ENCODE measurements at regions not wholly inside any gene's neighbourhood (a gene's known extent, or its start where the extent isn't known, plus 50 kb on each side); places are given as distances from the start of the nearest gene placed in this dataset.
"Not testable (repeated sequence)": the region's sequence is repeated elsewhere in the genome, so short reads cannot be mapped to it uniquely, and the experiment has no call there.

- no peak for TF ChIP-seq CTCF (conservative IDR thresholded peaks at IDR 0.05)
- H3K27ac Mint-ChIP-seq: no peak overlapping the region
- Histone ChIP-seq H3K27me3 (ENCODE audit: control insufficient read depth, insufficient read depth, low read length, poor library complexity, severe bottlenecking) (no peaks in the 10 kb centered on the region), H3K27ac (ENCODE audit: low read depth, low read length) (no peak overlapping the region), H3K36me3 (ENCODE audit: control insufficient read depth, insufficient read depth, low read length) (no peaks in the 10 kb centered on the region), H3K9me3 (ENCODE audit: control insufficient read depth, low read length) (no peaks in the 10 kb centered on the region), H3K4me3 (ENCODE audit: low read length) (no peak overlapping the region), H3K9ac (ENCODE audit: extremely low read depth, low read length, poor library complexity, severe bottlenecking) (no peak overlapping the region), H3K4me1 (ENCODE audit: control insufficient read depth, insufficient read depth, low read length) (no peaks in the 10 kb centered on the region)
- no peaks in the 10 kb centered on the region for H3K27me3 Mint-ChIP-seq (ENCODE audit: insufficient read depth)
- no peak overlapping the region for H3K4me3 Mint-ChIP-seq
- DNase-seq: no peak
- H3K4me1 Mint-ChIP-seq: no peaks in the 10 kb centered on the region
- no peaks in the 10 kb centered on the region for H3K36me3 Mint-ChIP-seq (ENCODE audit: low read depth)
- 77 to 100% methylated on average over 1 to 3 of the region's 3 CpGs for WGBS, 2 experiments (ENCODE audit: insufficient coverage in 1 of 2, insufficient read length in 1 of 2)
- no peaks in the 10 kb centered on the region for H3K9me3 Mint-ChIP-seq
Measured at GRCh38 chr7:120079704-120080103, 193.3 kb upstream of the KCND2 start.

GRCh38 chr7:120086468-120086867 lies 186.5 kb upstream of the KCND2 start:
- H3K27ac Mint-ChIP-seq; H3K4me3 Mint-ChIP-seq; H3K36me3 Mint-ChIP-seq (ENCODE audit: low read depth); H3K9ac ChIP-seq (ENCODE audit: extremely low read depth, low read length, poor library complexity, severe bottlenecking); H3K27me3 ChIP-seq (ENCODE audit: control insufficient read depth, insufficient read depth, low read length, poor library complexity, severe bottlenecking); H3K9me3 Mint-ChIP-seq; H3K27ac ChIP-seq (ENCODE audit: low read depth, low read length); H3K9me3 ChIP-seq (ENCODE audit: control insufficient read depth, low read length); H3K27me3 Mint-ChIP-seq (ENCODE audit: insufficient read depth); H3K4me1 ChIP-seq (ENCODE audit: control insufficient read depth, insufficient read depth, low read length); H3K4me1 Mint-ChIP-seq; H3K36me3 ChIP-seq (ENCODE audit: control insufficient read depth, insufficient read depth, low read length); DNase-seq; H3K4me3 ChIP-seq (ENCODE audit: low read length): not testable (repeated sequence)
- whole genome bisulfite sequencing, 2 experiments (ENCODE audit: insufficient coverage in 1 of 2, insufficient read length in 1 of 2): 94 to 100% methylated on average over 4 to 16 of the region's 16 CpGs

GRCh38 chr7:120089968-120090367 lies 183.0 kb upstream of the KCND2 start:
- Mint-ChIP-seq H3K4me1 (no peaks in the 10 kb centered on the region), H3K27me3 (ENCODE audit: insufficient read depth) (no peaks in the 10 kb centered on the region), H3K27ac (no peak overlapping the region), H3K36me3 (ENCODE audit: low read depth) (no peaks in the 10 kb centered on the region), H3K9me3 (no peaks in the 10 kb centered on the region), H3K4me3 (no peak overlapping the region)
- Histone ChIP-seq H3K27me3 (ENCODE audit: control insufficient read depth, insufficient read depth, low read length, poor library complexity, severe bottlenecking) (no peaks in the 10 kb centered on the region), H3K4me3 (ENCODE audit: low read length) (no peak overlapping the region), H3K36me3 (ENCODE audit: control insufficient read depth, insufficient read depth, low read length) (no peaks in the 10 kb centered on the region), H3K4me1 (ENCODE audit: control insufficient read depth, insufficient read depth, low read length) (no peaks in the 10 kb centered on the region), H3K27ac (ENCODE audit: low read depth, low read length) (no peak overlapping the region), H3K9ac (ENCODE audit: extremely low read depth, low read length, poor library complexity, severe bottlenecking) (no peak overlapping the region), H3K9me3 (ENCODE audit: control insufficient read depth, low read length) (no peaks in the 10 kb centered on the region)
- DNase-seq: peak; percentile 47
- WGBS, 2 experiments (ENCODE audit: insufficient coverage in 1 of 2, insufficient read length in 1 of 2): 62 to 83% methylated on average over 4 of the region's 4 CpGs
- TF ChIP-seq CTCF (conservative IDR thresholded peaks at IDR 0.05): peak; percentile 13

- no peak overlapping the region for H3K27ac Mint-ChIP-seq
- 87 to 100% methylated on average over 2 to 3 of the region's 3 CpGs for WGBS, 2 experiments (ENCODE audit: insufficient coverage in 1 of 2, insufficient read length in 1 of 2)
- no peaks in the 10 kb centered on the region for H3K9me3 Mint-ChIP-seq
- Histone ChIP-seq H3K9me3 (ENCODE audit: control insufficient read depth, low read length) (no peaks in the 10 kb centered on the region), H3K27me3 (ENCODE audit: control insufficient read depth, insufficient read depth, low read length, poor library complexity, severe bottlenecking) (no peaks in the 10 kb centered on the region), H3K27ac (ENCODE audit: low read depth, low read length) (no peak overlapping the region), H3K9ac (ENCODE audit: extremely low read depth, low read length, poor library complexity, severe bottlenecking) (no peak overlapping the region), H3K36me3 (ENCODE audit: control insufficient read depth, insufficient read depth, low read length) (no peaks in the 10 kb centered on the region), H3K4me1 (ENCODE audit: control insufficient read depth, insufficient read depth, low read length) (no peaks in the 10 kb centered on the region), H3K4me3 (ENCODE audit: low read length) (no peak overlapping the region)
- no peaks in the 10 kb centered on the region for H3K36me3 Mint-ChIP-seq (ENCODE audit: low read depth)
- H3K4me3 Mint-ChIP-seq: no peak overlapping the region
- no peak for DNase-seq
- H3K4me1 Mint-ChIP-seq: no peaks in the 10 kb centered on the region
- H3K27me3 Mint-ChIP-seq (ENCODE audit: insufficient read depth): no peaks in the 10 kb centered on the region
- no peak for TF ChIP-seq CTCF (conservative IDR thresholded peaks at IDR 0.05)
Measured at GRCh38 chr7:120091807-120092206, 181.2 kb upstream of the KCND2 start.

All from endodermal cell (in vitro differentiated cells).